ENCODE measurements at regions not wholly inside any gene's neighbourhood (a gene's known extent, or its start where the extent isn't known, plus 50 kb on each side); places are given as distances from the start of the nearest gene placed in this dataset.

GRCh38 chr16:13425836-13426235 is 494.1 kb upstream of the ERCC4 start:
- TF ChIP-seq ZNF331 (CRISPR knock-in tag; IDR thresholded peaks at IDR 0.05; ENCODE audit: low read depth) (no peak), STAT1 (IDR thresholded peaks at IDR 0.05; ENCODE audit: unreplicated experiment) (no peak), EZH2phosphoT487 (IDR thresholded peaks at IDR 0.05; ENCODE audit: unreplicated experiment) (no peak), EZH2 (IDR thresholded peaks at IDR 0.05; ENCODE audit: low read depth, unreplicated experiment) (no peak), POLR2AphosphoS5 (IDR thresholded peaks at IDR 0.05; ENCODE audit: low read depth) (no peak), ETS1 (IDR thresholded peaks at IDR 0.05) (no peak)
- no peak overlapping the region for H3K4me3 Mint-ChIP-seq
- Histone ChIP-seq H3K4me2 (no peak overlapping the region), H4K20me1 (replicated peaks; ENCODE audit: insufficient read depth) (no peaks in the 10 kb centered on the region), H3K79me2 (replicated peaks; ENCODE audit: insufficient read depth) (no peaks in the 10 kb centered on the region), H3K9me2 (ENCODE audit: insufficient read depth) (0 out of 2 replicates have a peak, but pooled peaks cover under 1% of the 10 kb centered on the region), H3K27ac (ENCODE audit: low read depth) (no peak overlapping the region), H3F3A (replicated peaks; ENCODE audit: low read depth) (no peaks in the 10 kb centered on the region), H3K4me3 (no peak overlapping the region), H3K36me3 (ENCODE audit: insufficient read depth) (no peaks in the 10 kb centered on the region), H3K27me3 (ENCODE audit: insufficient read depth) (no peaks in the 10 kb centered on the region), H2AFZ (no peak overlapping the region), H3K4me1 (ENCODE audit: insufficient read depth) (peaks cover 20% of the 10 kb centered on the region; the same call in 1 of the 2 replicates)
- DNase-seq (ENCODE audit: low spot score): no peak
- peaks cover 28% of the 10 kb centered on the region for H3K4me1 Mint-ChIP-seq
- peaks cover 11% of the 10 kb centered on the region for H3K9me3 Mint-ChIP-seq
- no peak overlapping the region for H3K27ac Mint-ChIP-seq
- H3K27me3 Mint-ChIP-seq (ENCODE audit: insufficient read depth, low read depth, poor library complexity): no peaks in the 10 kb centered on the region
- no peak for ATAC-seq
- peaks cover 9% of the 10 kb centered on the region for H3K36me3 Mint-ChIP-seq (ENCODE audit: low read depth)

DNA sequence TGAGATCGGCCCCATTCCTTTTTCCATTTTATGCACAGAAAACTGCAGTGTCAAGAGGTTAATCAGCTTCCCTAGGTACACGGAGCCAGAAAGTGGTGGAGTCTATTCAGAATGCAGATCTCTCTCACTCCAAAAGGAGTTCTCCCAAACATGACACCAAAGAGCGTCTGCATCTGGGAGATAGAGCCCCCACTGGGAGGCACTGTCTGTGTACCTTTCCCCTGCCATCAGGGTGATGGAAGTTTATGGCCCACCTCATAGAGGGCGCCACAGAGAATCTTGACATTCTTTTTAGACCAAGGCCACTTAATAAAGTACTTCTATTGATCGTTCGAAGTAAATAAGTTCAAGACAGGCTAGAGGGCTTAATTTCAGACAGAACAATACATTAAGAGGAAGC is 493.7 kb upstream of the ERCC4 start:
- peak; percentile 78 for DNase-seq (ENCODE audit: low spot score)
- no peak for TF ChIP-seq ZNF331 (CRISPR knock-in tag; IDR thresholded peaks at IDR 0.05; ENCODE audit: low read depth)
- no peak for TF ChIP-seq POLR2AphosphoS5 (IDR thresholded peaks at IDR 0.05; ENCODE audit: low read depth)
- no peak for TF ChIP-seq JUNB (IDR thresholded peaks at IDR 0.05; ENCODE audit: unreplicated experiment)
- TF ChIP-seq, protein P1, sequence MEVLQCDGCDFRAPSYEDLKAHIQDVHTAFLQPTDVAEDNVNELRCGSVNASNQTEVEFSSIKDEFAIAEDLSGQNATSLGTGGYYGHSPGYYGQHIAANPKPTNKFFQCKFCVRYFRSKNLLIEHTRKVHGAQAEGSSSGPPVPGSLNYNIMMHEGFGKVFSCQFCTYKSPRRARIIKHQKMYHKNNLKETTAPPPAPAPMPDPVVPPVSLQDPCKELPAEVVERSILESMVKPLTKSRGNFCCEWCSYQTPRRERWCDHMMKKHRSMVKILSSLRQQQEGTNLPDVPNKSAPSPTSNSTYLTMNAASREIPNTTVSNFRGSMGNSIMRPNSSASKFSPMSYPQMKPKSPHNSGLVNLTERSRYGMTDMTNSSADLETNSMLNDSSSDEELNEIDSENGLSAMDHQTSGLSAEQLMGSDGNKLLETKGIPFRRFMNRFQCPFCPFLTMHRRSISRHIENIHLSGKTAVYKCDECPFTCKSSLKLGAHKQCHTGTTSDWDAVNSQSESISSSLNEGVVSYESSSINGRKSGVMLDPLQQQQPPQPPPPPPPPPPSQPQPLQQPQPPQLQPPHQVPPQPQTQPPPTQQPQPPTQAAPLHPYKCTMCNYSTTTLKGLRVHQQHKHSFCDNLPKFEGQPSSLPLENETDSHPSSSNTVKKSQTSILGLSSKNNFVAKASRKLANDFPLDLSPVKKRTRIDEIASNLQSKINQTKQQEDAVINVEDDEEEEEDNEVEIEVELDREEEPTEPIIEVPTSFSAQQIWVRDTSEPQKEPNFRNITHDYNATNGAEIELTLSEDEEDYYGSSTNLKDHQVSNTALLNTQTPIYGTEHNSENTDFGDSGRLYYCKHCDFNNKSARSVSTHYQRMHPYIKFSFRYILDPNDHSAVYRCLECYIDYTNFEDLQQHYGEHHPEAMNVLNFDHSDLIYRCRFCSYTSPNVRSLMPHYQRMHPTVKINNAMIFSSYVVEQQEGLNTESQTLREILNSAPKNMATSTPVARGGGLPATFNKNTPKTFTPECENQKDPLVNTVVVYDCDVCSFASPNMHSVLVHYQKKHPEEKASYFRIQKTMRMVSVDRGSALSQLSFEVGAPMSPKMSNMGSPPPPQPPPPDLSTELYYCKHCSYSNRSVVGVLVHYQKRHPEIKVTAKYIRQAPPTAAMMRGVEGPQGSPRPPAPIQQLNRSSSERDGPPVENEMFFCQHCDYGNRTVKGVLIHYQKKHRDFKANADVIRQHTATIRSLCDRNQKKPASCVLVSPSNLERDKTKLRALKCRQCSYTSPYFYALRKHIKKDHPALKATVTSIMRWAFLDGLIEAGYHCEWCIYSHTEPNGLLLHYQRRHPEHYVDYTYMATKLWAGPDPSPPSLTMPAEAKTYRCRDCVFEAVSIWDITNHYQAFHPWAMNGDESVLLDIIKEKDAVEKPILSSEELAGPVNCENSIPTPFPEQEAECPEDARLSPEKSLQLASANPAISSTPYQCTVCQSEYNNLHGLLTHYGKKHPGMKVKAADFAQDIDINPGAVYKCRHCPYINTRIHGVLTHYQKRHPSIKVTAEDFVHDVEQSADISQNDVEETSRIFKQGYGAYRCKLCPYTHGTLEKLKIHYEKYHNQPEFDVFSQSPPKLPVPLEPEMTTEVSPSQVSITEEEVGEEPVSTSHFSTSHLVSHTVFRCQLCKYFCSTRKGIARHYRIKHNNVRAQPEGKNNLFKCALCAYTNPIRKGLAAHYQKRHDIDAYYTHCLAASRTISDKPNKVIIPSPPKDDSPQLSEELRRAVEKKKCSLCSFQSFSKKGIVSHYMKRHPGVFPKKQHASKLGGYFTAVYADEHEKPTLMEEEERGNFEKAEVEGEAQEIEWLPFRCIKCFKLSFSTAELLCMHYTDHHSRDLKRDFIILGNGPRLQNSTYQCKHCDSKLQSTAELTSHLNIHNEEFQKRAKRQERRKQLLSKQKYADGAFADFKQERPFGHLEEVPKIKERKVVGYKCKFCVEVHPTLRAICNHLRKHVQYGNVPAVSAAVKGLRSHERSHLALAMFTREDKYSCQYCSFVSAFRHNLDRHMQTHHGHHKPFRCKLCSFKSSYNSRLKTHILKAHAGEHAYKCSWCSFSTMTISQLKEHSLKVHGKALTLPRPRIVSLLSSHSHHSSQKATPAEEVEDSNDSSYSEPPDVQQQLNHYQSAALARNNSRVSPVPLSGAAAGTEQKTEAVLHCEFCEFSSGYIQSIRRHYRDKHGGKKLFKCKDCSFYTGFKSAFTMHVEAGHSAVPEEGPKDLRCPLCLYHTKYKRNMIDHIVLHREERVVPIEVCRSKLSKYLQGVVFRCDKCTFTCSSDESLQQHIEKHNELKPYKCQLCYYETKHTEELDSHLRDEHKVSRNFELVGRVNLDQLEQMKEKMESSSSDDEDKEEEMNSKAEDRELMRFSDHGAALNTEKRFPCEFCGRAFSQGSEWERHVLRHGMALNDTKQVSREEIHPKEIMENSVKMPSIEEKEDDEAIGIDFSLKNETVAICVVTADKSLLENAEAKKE (CRISPR knock-in tag; IDR thresholded peaks at IDR 0.05): 0 out of 2 replicates have a peak, but pooled peaks have one; percentile 6
- peak; percentile 73 to 81 for TF ChIP-seq CTCF (conservative IDR thresholded peaks at IDR 0.05; ENCODE audit: low read depth in 2 of 2)
- no peaks in the 10 kb centered on the region for H3K36me3 ChIP-seq (ENCODE audit: insufficient read depth)
- no peaks in the 10 kb centered on the region for H3F3A ChIP-seq (replicated peaks; ENCODE audit: low read depth)
- H3K27me3 ChIP-seq (ENCODE audit: insufficient read depth): no peaks in the 10 kb centered on the region
- H4K20me1 ChIP-seq (replicated peaks; ENCODE audit: insufficient read depth): no peaks in the 10 kb centered on the region
- Mint-ChIP-seq H3K9me3 (peaks cover 11% of the 10 kb centered on the region), H3K4me1 (peaks cover 25% of the 10 kb centered on the region), H3K27ac (no peak overlapping the region), H3K27me3 (ENCODE audit: insufficient read depth, low read depth, poor library complexity) (no peaks in the 10 kb centered on the region), H3K36me3 (ENCODE audit: low read depth) (peaks cover 9% of the 10 kb centered on the region), H3K4me3 (no peak overlapping the region)
- no peaks in the 10 kb centered on the region for H3K9me2 ChIP-seq (ENCODE audit: insufficient read depth)
- ATAC-seq: peak; percentile 86
- no peak overlapping the region for H3K4me2 ChIP-seq
- H2AFZ ChIP-seq: no peak overlapping the region
- H3K4me3 ChIP-seq: no peak overlapping the region
- H3K27ac ChIP-seq (ENCODE audit: low read depth): no peak overlapping the region
- H3K79me2 ChIP-seq (replicated peaks; ENCODE audit: insufficient read depth): no peaks in the 10 kb centered on the region
- peaks cover 20% of the 10 kb centered on the region; the same call in 1 of the 2 replicates for H3K4me1 ChIP-seq (ENCODE audit: insufficient read depth)
